GM18909 (cell line): ENCODE measurements at regions not wholly inside any gene's neighbourhood (a gene's known extent, or its start where the extent isn't known, plus 50 kb on each side); places are given as distances from the start of the nearest gene placed in this dataset.
A peak's percentile ranks its signal among the peaks of the same experiment; 100 is the strongest.

Source experiments
- ATAC-seq: cut with Tn5 transposase; IDR thresholded peaks from one replicate; pipeline ENCODE4 v1.9.1; 2021; ENCODE audit warnings: mild to moderate bottlenecking; ENCODE audit not compliant: unreplicated experiment, poor library complexity

- no peak for ATAC-seq
These were observed 308.9 kb downstream of the RBM26 start for GRCh38 chr13:79097201-79097600.

- no peak for ATAC-seq
These were observed 310.0 kb downstream of the RBM26 start for GRCh38 chr13:79096099-79096498.

- no peak for ATAC-seq
These were observed 315.4 kb downstream of the RBM26 start for GRCh38 chr13:79090552-79091124.

- ATAC-seq, result no peak
These were observed 321.1 kb downstream of the RBM26 start for GRCh38 chr13:79084802-79085424.

- ATAC-seq, result no peak
These were observed 324.1 kb downstream of the RBM26 start for GRCh38 chr13:79081942-79082341.

- ATAC-seq, result no peak
These were observed 326.7 kb downstream of the RBM26 start for GRCh38 chr13:79079351-79079839.

GRCh38 chr13:79075703-79076102 is 330.4 kb downstream of the RBM26 start:
- ATAC-seq, result no peak

- peak; percentile 64 for ATAC-seq
These were observed 335.6 kb downstream of the RBM26 start for GRCh38 chr13:79070343-79070974.

GRCh38 chr13:79062291-79062690 is 343.8 kb downstream of the RBM26 start:
- ATAC-seq, result no peak

GRCh38 chr13:79060216-79060615 is 345.8 kb downstream of the RBM26 start:
- ATAC-seq, result no peak

- ATAC-seq, result no peak
These were observed 349.3 kb downstream of the RBM26 start for GRCh38 chr13:79056706-79057105.

GRCh38 chr13:79051472-79051871 is 354.6 kb downstream of the RBM26 start:
- peak; percentile 38 for ATAC-seq

- no peak for ATAC-seq
These were observed 361.6 kb downstream of the RBM26 start for GRCh38 chr13:79044415-79044814.

GRCh38 chr13:79043208-79043607 is 362.8 kb downstream of the RBM26 start:
- no peak for ATAC-seq

GRCh38 chr13:79037197-79037596 is 368.9 kb downstream of the RBM26 start:
- no peak for ATAC-seq

- ATAC-seq, result no peak
These were observed 371.7 kb downstream of the RBM26 start for GRCh38 chr13:79034341-79034740.

- ATAC-seq, result no peak
These were observed 371.6 kb upstream of the OBI1 start for GRCh38 chr13:79030513-79030912.

GRCh38 chr13:79018166-79018565 is 359.2 kb upstream of the OBI1 start:
- ATAC-seq, result no peak

GRCh38 chr13:79011179-79011578 is 352.2 kb upstream of the OBI1 start:
- peak; percentile 54 for ATAC-seq

GRCh38 chr13:79003989-79004898 is 345.3 kb upstream of the OBI1 start:
- no peak for ATAC-seq

GRCh38 chr13:78999494-78999893 is 340.5 kb upstream of the OBI1 start:
- no peak for ATAC-seq
